ENCODE measurements at regions not wholly inside any gene's neighbourhood (a gene's known extent, or its start where the extent isn't known, plus 50 kb on each side); places are given as distances from the start of the nearest gene placed in this dataset.

DNA sequence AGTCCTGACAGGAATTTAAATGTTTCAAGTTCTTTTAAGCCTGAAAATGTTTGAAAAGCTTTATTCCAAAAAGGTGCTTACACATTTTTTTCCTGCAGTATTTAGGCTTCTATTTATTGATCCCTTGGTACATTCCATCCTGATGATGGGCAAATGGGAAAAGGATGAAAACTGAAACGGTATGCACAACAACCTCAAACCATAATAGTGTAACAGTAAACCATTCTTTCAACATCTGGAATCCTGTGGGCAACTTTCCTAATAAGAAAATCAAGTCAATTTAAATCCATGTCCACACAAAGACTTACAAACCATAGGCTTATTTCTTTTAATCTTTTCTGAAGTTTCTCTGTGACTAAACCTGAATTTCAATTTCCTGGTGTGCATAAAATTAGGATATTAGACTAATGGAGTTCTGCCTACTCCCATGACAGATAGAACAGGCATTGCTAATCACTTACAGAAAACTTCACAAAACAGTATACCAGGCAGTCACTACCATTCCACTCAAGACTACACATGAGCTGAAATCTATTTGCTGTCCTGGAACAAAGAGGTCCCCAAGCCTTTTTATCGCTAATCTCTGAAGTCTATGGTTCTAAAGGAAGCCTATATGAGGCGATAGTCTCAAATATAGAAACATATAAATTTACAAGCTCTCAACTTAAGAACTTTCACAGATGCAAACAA, 103.3 kb downstream of the DLEU7 start:
- Histone ChIP-seq H3K9me3 (ENCODE audit: control extremely low read depth in 1 of 3, control insufficient read depth in 2 of 3, insufficient read depth in 1 of 3, low read length in 2 of 3) (peaks cover 0 to 4% (median 0%) of the 10 kb centered on the region in 3 donors), H4K20me1 (ENCODE audit: control insufficient read depth, insufficient read depth, low read length, poor library complexity, severe bottlenecking) (no peaks in the 10 kb centered on the region), H3K79me2 (ENCODE audit: control insufficient read depth, insufficient read depth, low read length) (no peaks in the 10 kb centered on the region), H3K36me3 (replicated peaks in 1 of 2; ENCODE audit: control extremely low read depth in 1 of 2, control insufficient read depth in 1 of 2, extremely low read depth in 1 of 2, insufficient read depth in 2 of 2, low read length in 1 of 2) (no peaks in the 10 kb centered on the region), H3K4me1 (ENCODE audit: control insufficient read depth in 2 of 2, insufficient read depth in 2 of 2, low read length in 2 of 2) (peaks cover 0 to 3% of the 10 kb centered on the region in 2 donors), H3K9ac (ENCODE audit: low read length) (no peak overlapping the region), H3K27me3 (replicated peaks in 1 of 4; ENCODE audit: control extremely low read depth in 1 of 4, control insufficient read depth in 3 of 4, insufficient read depth in 4 of 4, low read length in 3 of 4) (no peaks in the 10 kb centered on the region), H3K27ac (ENCODE audit: low read length in 2 of 2) (no peak overlapping the region), H3K4me2 (replicated peaks; ENCODE audit: low read depth, low read length, poor library complexity, severe bottlenecking) (no peak overlapping the region), H3K4me3 (ENCODE audit: control extremely low read depth in 1 of 5, extremely low read depth in 1 of 5, insufficient read depth in 1 of 5, low read depth in 2 of 5, low read length in 4 of 5) (no peak overlapping the region), H2AFZ (ENCODE audit: insufficient read depth, low read depth, low read length, poor library complexity, severe bottlenecking) (no peak overlapping the region)
- Mint-ChIP-seq H3K4me1 (peaks cover 4% of the 10 kb centered on the region), H3K9me3 (ENCODE audit: insufficient read depth) (no peaks in the 10 kb centered on the region), H3K27ac (no peak overlapping the region), H3K4me3 (no peak overlapping the region), H3K27me3 (no peaks in the 10 kb centered on the region)
- WGBS (ENCODE audit: insufficient coverage): no CpG with 5 or more reads among the region's 3 CpGs
- ChIA-PET CTCF (no interaction called here), POLR2A (no interaction called here)
- no peak for ATAC-seq (ENCODE audit: low read depth)
- intact Hi-C loops (cut with micrococcal nuclease): no loop called here
- TF ChIP-seq EZH2 (IDR thresholded peaks at IDR 0.05; ENCODE audit: borderline replicate concordance, insufficient read depth, low read depth, low read length, poor library complexity, severe bottlenecking) (no peak), CTCF (IDR thresholded peaks at IDR 0.05) (no peak)
- DNase-seq: no peak

GRCh38 chr13:50742353-50742752, 101.1 kb downstream of the DLEU7 start:
- ATAC-seq (ENCODE audit: low read depth) (no peak), DNase-seq (no peak)
- H3K27me3 ChIP-seq (replicated peaks in 1 of 4; ENCODE audit: control extremely low read depth in 1 of 4, control insufficient read depth in 3 of 4, insufficient read depth in 4 of 4, low read length in 3 of 4): no peaks in the 10 kb centered on the region
- H3K4me3 Mint-ChIP-seq: no peak overlapping the region
- H3K4me1 ChIP-seq (ENCODE audit: control insufficient read depth in 2 of 2, insufficient read depth in 2 of 2, low read length in 2 of 2): peaks cover 0 to 3% of the 10 kb centered on the region in 2 donors
- H3K9ac ChIP-seq (ENCODE audit: low read length): no peak overlapping the region
- no CpG with 5 or more reads among the region's 2 CpGs for WGBS (ENCODE audit: insufficient coverage)
- intact Hi-C loops (cut with micrococcal nuclease): no loop called here
- ChIA-PET CTCF (no interaction called here), POLR2A (no interaction called here)
- no peak overlapping the region for H3K4me2 ChIP-seq (replicated peaks; ENCODE audit: low read depth, low read length, poor library complexity, severe bottlenecking)
- H3K4me1 Mint-ChIP-seq: peaks cover 5% of the 10 kb centered on the region
- H3K27me3 Mint-ChIP-seq: no peaks in the 10 kb centered on the region
- TF ChIP-seq CTCF (IDR thresholded peaks at IDR 0.05) (no peak), EZH2 (IDR thresholded peaks at IDR 0.05; ENCODE audit: borderline replicate concordance, insufficient read depth, low read depth, low read length, poor library complexity, severe bottlenecking) (no peak)
- no peaks in the 10 kb centered on the region for H3K9me3 Mint-ChIP-seq (ENCODE audit: insufficient read depth)
- no peak overlapping the region for H3K27ac ChIP-seq (ENCODE audit: low read length in 2 of 2)
- no peaks in the 10 kb centered on the region for H3K36me3 ChIP-seq (replicated peaks in 1 of 2; ENCODE audit: control extremely low read depth in 1 of 2, control insufficient read depth in 1 of 2, extremely low read depth in 1 of 2, insufficient read depth in 2 of 2, low read length in 1 of 2)
- peaks cover 0 to 12% (median 0%) of the 10 kb centered on the region in 3 donors for H3K9me3 ChIP-seq (ENCODE audit: control extremely low read depth in 1 of 3, control insufficient read depth in 2 of 3, insufficient read depth in 1 of 3, low read length in 2 of 3)
- H2AFZ ChIP-seq (ENCODE audit: insufficient read depth, low read depth, low read length, poor library complexity, severe bottlenecking): peak overlapping the region; percentile 3
- H3K27ac Mint-ChIP-seq: no peak overlapping the region
- H3K4me3 ChIP-seq (ENCODE audit: control extremely low read depth in 1 of 5, extremely low read depth in 1 of 5, insufficient read depth in 1 of 5, low read depth in 2 of 5, low read length in 4 of 5): no peak overlapping the region
- no peaks in the 10 kb centered on the region for H4K20me1 ChIP-seq (ENCODE audit: control insufficient read depth, insufficient read depth, low read length, poor library complexity, severe bottlenecking)
- no peaks in the 10 kb centered on the region for H3K79me2 ChIP-seq (ENCODE audit: control insufficient read depth, insufficient read depth, low read length)
